HG03342 (cell line): ENCODE measurements at regions not wholly inside any gene's neighbourhood (a gene's known extent, or its start where the extent isn't known, plus 50 kb on each side); places are given as distances from the start of the nearest gene placed in this dataset.
"Not testable (repeated sequence)": the region's sequence is repeated elsewhere in the genome, so short reads cannot be mapped to it uniquely, and the experiment has no call there.

ENCODE experiments used
- ATAC-seq: cut with Tn5 transposase; IDR thresholded peaks from one replicate; pipeline ENCODE4 v1.9.1; 2021; ENCODE audit warnings: mild to moderate bottlenecking, moderate library complexity; ENCODE audit not compliant: unreplicated experiment

DNA sequence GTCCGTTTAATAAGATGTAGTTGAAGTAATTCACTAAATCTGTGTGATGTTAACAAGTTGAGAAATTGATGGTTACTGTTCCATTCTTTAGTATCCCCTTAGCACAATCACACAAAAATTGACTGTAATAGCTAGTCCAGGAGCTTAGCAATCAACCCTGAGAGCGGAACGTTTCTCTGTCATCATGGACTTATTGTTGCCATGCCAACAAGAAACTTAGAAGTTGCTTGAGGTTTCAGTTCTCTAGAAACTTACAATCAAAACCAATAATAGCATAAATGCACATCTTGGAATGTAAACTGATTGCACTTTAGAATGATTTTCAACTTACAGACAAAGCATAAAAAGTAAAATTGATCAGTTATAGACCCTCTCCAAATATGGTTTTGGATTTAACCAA is 125.4 kb upstream of the ANKH start:
- peak; percentile 87 for ATAC-seq

DNA sequence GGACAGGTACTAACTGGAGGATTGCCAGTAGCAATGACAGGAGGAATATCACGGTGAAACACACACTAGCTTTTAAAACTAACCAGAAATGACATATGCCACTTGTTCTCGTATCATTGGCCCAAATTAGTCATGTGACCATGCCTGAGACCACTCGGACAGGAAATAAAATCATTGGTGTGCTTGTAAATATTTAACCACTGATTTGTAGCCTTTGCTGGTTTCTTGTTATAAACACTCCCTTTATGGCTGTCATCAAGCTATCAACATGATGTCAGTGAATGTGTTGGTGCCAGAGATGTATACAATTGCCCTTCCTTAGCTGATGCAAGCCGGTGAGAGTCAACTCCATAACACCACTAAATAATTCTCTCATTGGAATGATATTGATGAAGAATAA is 123.7 kb upstream of the ANKH start:
- no peak for ATAC-seq

DNA sequence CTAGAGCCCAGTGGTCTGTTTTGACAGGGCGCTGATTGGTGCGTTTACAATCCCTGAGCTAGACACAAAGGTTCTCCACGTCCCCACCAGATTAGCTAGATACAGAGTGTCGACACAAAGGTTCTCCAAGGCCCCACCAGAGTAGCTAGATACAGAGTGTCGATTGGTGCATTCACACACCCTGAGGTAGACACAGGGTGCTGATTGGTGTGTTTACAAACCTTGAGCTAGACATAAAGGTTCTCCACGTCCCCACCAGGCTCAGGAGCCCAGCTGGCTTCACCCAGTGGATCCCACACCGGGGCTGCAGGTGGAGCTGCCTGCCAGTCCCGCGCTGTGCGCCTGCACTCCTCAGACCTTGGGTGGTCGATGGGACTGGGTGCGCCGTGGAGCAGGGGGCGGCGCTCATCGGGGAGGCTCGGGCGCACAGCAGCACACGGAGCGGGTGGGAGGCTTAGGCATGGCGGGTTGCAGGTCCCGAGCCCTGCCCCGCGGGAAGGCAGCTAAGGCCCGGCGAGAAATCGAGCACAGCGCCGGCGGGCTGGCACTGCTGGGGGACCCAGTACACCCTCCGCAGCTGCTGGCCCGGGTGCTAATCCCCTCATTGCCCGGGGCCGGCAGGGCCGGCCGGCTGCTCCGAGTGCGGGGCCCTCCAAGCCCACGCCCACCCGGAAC is 122.0 kb upstream of the ANKH start:
- ATAC-seq = not testable (repeated sequence)

DNA sequence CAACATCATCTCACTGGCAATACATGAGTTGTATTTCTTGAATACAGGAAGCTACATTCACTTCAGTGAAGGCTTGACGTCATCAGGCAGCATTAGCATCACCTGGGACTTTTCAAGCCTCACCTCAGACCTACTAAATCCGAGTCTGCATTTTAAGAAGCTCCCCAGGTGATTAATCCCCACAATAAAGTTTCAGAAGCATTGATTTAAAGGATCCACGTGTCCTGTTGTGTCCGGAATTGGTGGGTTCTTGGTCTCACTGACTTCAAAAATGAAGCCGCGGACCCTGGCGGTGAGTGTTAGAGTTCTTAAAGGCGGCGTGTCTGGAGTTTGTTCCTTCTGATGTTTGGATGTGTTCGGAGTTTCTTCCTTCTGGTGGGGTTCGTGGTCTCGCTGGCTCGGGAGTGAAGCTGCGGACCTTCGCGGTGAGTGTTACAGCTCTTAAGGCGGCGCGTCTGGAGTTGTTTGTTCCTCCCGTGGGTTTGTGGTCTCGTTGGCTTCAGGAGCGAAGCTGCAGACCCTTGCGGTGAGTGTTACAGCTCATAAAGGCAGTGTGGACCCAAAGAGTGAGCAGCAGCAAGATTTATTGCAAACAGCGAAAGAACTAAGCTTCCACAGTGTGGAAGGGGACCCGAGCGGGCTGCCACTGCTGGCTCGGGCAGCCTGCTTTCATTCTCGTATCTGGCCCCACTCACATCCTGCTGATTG is 121.3 kb upstream of the ANKH start:
- peak; percentile 80 for ATAC-seq

DNA sequence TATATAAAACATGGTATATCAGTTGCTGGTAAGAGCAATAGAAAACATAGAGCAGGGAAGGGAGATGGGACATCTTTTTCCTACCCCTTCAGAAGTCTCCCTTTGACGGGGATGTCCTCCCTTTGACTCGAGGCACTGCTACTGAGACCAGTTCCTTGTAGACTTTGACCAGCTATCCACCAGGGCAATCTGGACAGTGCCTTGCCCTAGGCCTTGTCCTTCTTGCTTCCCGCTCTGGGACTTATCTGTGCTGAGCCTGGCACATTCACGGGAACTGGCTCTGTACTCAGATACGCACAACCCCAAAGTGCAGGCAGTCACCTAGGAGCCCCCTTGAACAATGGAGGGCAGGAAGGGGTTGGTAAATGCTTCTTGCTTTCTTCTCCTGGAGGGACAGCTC is 116.6 kb upstream of the ANKH start:
- ATAC-seq = no peak

DNA sequence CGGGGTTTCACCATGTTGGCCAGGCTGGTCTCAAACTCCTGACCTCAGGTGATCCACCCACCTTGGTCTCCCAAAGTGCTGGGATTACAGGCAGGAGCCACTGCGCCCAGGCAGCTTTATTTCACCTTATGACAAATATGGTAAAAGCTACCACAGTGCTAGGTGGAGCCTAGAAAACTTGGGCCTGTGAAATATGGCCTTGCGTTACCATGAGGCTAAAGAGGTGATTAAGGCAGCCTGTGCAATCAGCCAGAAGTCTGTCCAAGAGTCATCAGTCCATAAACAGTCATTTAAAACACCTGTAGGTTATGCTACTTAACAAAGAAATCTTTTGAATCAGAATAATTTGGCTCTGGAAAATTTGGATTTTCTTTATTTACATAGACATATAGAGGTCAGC is 114.8 kb upstream of the ANKH start:
- ATAC-seq = no peak

DNA sequence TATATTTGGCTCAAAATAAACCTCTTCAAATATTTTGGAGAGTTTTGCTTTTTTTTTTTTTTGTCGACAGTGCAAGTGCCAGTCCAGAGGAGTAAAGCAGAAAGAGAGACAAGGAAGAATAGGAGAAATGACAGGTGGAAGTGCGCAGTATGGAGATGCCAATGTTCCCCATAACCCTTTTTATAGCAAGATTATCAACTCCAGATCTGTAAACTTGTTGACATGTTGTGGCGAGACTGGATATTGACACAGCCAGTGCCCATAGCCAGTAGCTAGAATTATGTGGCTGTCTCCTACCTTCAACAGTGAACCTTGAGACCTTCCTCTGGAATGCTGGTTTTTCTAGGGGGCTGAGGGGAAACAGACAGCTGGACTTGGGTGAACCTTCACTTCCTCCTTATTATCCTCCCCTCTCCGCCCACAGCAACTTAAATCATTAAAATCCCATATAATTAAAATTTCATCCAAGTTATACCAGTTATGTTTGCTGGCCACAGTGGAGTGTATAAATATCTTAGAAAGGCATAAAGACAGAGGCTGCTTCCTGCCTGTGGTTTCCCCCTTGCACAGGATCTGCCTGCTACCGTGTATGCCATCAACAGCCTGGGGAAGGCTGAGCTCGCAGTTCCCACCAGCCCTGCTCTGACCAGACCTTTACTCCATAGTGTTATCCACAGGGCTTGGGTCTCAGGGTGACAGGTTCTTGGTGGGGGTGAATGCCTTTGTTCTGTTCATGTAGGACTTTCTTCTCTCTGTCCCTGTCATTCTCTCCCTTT is 112.3 kb upstream of the ANKH start:
- ATAC-seq = no peak

DNA sequence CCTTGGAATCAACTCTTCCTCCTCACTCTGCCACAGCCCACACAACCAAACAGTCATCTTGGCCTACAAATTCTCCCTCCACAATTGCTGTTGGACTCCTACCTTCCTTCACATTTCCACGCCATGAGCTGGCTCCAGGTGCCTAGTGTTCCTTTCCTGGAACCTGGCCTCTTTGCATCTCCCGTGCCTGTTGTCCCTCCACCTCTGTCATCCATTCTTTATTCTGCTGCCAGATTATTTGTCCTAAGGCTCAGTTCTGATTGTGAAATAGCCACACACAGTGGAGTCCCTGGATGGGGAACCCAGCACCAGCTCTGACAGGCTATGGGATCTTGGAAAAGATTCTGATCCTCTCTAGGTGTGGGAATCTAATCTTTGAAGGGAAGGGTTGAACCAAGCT is 109.1 kb upstream of the ANKH start:
- ATAC-seq = no peak

DNA sequence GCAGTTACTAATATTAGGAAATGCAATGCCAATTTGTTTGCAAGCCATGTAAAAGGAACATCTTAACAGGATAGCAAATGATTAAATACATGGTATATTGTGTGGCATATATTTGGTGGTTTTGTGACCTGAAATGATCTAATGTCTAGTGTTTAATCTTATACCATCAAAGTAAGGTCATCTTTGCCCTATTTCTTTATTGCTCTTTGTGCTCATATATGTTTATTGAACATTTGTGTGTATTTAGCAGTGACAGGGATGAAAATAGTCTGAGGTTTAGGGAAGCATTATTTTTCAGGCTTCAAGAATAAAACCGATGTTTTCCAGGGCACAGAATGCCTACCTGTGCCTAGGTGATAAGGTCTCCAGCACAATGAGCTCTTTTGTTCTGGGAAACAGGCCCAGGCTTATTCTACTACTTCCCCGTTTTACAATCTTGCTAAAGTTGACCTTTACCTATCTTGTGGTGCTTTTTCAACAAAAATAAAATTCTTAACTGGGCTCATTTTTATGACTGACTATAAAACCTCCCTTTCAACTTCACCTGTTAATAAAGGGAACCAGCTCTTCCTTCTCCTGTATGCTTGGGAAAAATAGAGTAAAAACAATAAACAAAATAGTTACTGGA is 105.6 kb upstream of the ANKH start:
- no peak for ATAC-seq

DNA sequence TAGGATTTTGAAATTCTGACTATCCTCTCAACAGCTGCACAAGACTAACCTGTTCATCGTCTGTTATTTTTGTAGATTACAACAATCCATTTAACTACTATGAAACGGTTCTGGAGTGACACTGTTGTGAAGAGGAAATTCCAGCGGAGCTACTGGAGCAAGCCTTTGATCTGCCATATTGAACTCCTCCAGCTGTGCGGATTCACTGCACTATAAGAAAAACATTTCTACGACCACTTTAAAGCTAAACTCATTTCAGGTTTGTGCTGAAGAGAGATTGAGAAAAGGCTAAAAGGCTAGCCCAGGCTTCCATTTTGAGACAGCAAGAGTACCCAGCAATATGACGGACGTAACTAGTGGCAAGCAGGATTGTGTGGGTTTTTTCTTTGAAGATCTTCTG is 104.9 kb upstream of the ANKH start:
- ATAC-seq = no peak

DNA sequence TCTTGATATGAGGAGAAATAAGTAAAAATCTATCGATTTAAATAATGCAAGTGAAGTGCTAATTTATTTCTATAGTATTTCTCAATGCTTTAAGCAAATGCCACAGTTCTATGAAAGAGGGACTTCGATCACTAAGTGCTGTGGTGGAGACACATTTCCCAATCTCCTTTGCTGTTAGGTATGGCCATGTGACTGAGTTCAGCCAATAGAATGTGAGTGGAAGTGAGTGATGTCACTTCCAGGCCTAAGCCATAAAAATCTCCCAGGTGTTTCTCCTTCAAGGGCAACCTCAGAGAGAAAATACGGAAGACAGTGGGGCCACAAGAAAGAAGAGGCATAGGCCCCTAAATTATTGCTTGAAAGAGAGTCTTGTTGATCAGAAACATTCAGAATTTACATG is 100.3 kb upstream of the ANKH start:
- ATAC-seq = no peak

DNA sequence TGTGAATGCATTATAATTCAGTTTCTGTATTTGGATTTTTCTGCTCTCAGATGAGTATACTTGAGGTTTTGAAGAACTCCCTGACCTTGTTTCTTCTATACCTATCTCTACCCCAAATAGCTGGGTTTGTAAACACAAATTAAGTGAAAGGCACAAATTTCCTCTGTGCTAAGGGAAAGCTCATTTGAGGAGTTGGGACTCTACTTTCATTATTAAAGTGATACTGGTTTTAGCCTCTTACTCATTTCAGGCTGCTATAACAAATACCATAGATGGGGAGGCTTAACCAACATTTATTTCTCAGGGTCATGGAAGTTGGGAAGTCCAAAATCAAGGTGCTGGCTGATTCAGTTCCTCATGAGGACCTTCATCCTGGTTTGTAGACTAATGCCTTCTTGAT is 97.2 kb upstream of the ANKH start:
- no peak for ATAC-seq

DNA sequence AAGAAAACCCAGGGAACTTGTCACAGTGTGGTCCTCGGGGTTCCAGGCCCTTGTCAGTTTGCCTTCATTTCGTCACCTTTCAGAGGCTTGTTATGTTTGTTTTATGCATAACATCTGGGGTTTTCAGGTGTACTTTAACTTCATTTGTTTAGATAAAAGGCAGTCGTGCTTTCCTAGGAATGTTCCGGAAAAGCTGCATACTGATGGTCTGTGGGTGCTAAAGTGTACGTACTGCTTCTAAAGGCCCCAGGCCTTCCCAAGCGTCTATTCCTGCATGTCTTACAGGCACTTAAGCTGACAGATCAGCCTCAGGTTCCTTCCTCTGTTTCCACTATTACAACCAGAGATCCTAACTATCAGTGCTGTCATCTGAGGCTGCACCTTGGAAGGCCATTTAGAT is 95.6 kb upstream of the ANKH start:
- ATAC-seq = no peak

DNA sequence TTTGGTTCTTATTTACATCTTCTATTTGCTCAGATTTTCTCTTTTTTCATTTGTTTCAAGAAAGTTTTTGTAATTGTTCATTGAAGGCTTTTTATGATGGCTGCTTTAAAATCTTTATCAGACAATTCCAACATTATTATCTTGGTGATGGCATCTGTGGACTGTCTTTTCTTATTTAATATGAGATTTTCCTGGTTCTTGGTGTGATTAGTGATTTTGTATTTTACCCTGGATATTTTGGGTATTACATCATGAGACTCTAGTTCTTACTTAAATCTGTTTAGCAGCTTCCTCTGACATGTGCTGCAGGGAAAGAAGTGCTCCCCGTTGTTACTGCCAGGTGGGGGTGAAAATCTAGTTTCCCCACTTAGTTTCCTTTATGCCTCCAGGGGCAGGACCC is 94.2 kb upstream of the ANKH start:
- ATAC-seq = no peak

DNA sequence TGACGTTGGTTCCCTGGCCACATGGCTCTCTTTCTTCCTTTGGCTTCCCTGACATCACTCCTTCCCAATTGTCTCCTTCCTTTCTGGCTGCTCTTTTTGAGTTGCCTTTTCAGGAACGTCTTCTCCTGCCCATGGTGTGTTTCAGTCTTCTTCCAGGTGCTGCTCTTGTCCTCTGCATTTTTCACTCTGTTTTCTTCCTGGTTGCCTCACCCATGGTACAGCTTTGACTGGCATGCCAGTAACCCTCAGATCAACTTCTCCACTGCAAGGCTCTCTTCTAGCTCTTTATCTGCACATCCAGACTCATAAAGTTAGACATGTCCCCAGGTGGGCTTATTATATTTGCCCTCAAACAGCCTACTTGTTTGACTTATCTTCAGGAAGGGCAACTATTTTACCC is 91.0 kb upstream of the ANKH start:
- no peak for ATAC-seq

DNA sequence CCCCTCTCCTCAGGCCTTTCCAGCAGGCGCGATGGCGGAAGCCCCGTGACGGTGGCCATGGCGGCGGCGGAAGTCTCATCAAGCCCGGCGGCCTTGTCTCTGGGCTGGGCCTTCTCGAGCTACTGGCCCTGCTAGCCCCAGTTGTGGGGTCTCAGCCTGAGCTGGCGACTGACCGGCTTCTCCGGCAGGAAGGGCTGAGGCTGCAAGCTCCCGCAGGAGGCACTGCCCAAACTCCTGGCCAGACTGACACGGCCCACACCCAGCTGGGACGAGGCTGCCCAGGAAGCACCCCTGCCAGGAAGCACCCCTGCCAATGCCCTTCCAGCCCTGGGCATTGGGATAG is 88.5 kb upstream of the ANKH start:
- no peak for ATAC-seq

DNA sequence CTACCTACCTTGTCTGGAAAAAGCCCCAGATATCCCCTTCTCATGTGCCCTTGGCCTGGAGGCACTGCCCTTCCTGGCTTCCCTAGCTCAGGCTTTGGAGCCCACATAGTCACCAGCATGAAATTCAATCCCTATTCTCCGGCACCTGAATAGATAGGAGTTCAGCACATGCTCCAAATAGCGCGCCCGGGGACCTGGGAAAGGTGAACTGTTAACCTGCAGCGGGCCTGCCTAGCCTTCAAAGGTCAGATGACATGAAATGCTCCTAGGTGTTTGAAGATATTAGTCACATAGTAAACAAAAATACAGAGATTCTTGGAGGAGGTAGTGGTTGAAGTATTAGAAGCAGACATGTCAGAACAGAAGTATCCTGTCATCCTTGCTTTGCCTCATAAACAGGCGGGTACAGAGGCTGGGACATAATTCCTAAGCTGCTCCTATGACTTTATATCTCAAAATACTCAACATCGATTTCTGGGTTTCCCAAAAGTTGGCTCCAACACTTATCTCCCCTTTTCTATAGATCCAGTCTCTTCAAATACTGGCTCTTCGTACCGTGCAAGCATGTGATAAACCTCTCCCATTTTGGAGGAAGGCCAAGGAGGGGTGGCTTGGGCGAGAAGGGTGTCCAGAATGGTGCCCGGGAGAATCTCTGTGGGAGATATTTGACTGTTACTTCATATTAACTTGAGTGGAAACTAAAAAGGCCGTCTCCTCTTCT is 88.0 kb upstream of the ANKH start:
- no peak for ATAC-seq

DNA sequence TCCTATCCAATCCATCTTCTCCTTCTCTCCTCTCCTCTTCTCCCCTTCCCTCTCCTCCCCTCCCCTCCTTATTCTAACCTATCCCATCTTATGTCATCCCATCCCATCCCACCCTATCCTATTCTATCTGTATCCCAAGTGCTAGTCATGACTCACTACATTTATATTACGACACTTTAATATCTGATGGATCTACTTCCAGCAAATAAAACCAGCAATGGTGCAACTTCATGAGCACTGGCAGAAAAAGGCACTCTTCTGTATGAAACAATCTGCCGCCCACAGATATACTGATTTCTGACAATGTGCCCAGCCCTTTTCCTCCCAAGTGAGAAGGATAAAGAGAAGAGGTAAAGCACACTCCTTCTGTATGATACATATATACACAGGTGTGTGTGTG is 86.6 kb upstream of the ANKH start:
- no peak for ATAC-seq

DNA sequence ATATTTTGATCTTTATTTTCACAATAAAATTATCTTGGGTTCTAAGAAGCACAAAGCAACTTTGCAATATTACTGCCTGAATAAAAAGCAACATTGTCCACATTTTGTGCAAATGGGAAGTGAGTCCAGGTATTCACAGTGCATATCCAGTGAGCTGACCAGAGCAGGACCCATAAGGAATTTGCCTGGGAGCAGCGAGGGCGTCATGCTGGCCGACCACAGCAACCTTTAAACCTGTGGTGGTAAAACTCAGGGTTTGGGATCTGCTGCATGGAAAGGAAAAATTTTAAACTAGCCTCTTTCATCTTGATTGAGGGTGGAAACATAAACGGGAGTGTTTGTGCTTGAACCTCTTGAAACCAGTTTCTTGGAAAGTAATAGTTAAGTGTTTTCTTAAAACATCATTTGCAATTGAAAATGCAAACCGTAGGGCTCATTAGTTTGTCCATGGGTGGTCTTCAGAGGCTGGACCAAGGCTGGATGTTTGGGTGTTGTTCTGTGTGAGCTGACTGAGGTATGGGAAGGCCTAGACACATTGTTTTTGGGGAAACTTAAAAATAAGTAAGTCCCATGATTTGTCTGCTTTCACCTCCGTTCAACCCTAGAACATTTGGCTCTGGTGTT is 85.0 kb upstream of the ANKH start:
- no peak for ATAC-seq

DNA sequence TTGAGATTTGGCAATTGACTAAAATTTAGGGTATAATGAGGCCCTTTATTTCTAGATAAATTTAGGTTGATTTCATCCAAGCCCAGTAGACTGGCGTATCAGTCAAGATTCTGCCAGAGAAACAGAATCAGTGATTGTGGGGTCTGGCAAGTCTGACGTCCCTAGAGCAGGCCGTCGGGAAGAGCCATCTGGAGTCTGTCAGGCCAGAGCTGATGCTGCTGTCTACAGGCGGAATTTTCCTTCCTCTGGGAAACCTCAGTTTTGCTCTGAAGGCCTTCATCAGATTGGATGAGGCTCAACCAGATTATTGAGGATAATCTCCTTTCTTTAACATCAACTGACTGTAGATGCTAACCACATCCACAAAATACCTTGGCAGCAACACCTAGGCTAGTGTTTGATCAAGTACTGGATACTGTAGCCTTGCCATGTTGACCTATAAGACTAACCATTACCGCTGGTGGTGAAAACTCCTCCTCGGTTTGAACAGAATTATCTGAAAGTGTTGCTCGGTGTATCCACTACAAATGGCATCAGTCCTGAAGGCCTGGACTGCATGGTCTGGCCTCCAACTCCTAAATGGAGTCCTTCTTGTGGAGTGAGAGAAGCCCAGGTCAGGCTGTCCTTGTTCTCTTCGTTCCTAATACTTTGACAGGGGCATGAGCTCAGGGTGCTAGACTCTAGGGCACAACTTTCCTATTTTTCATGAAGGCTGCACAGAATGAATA is 83.2 kb upstream of the ANKH start:
- ATAC-seq = no peak
